ENCODE measurements at regions not wholly inside any gene's neighbourhood (a gene's known extent, or its start where the extent isn't known, plus 50 kb on each side); places are given as distances from the start of the nearest gene placed in this dataset.

DNA sequence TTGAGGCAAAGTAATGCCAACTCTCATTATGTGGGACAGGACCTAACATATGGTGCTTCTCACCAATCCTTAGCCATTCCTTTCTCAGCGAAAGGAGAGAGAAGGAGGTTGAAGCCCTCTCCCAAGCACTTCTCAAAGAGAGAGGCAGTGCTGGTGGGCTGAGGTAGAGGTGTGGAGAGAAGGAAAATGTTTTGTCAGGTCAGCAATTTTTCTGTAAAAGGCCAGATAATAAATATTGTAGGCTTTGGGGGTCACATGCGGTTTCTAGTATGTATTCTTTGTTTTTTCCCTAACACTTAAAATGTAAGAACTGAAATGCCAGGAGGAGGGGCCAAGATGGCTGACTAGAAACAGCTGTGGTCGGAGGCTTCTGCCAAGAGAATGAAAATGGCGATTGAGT lies 225.0 kb upstream of the NPY start:
- TF ChIP-seq, protein P1, sequence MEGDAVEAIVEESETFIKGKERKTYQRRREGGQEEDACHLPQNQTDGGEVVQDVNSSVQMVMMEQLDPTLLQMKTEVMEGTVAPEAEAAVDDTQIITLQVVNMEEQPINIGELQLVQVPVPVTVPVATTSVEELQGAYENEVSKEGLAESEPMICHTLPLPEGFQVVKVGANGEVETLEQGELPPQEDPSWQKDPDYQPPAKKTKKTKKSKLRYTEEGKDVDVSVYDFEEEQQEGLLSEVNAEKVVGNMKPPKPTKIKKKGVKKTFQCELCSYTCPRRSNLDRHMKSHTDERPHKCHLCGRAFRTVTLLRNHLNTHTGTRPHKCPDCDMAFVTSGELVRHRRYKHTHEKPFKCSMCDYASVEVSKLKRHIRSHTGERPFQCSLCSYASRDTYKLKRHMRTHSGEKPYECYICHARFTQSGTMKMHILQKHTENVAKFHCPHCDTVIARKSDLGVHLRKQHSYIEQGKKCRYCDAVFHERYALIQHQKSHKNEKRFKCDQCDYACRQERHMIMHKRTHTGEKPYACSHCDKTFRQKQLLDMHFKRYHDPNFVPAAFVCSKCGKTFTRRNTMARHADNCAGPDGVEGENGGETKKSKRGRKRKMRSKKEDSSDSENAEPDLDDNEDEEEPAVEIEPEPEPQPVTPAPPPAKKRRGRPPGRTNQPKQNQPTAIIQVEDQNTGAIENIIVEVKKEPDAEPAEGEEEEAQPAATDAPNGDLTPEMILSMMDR (IDR thresholded peaks at IDR 0.05) = no peak
- TF ChIP-seq POLR2A (IDR thresholded peaks at IDR 0.05) = no peak
